Ishikawa (cell line): ENCODE measurements at regions not wholly inside any gene's neighbourhood (a gene's known extent, or its start where the extent isn't known, plus 50 kb on each side); places are given as distances from the start of the nearest gene placed in this dataset.

ENCODE experiments used
- CEBPB ChIP-seq: IDR thresholded peaks from 2 replicates; pipeline ENCODE4 v1.6.1; 2012
- CREB1 ChIP-seq: IDR thresholded peaks from 2 replicates; pipeline ENCODE4 v1.6.1; 2012; ENCODE audit warnings: low read depth
- EGR1 ChIP-seq: IDR thresholded peaks from 2 replicates; pipeline ENCODE4 v1.6.1; 2012
- EP300 ChIP-seq: IDR thresholded peaks from 2 replicates; pipeline ENCODE4 v1.6.1; 2012; ENCODE audit warnings: borderline replicate concordance
- FOXM1 ChIP-seq: IDR thresholded peaks from 2 replicates; pipeline ENCODE4 v1.6.1; 2012; ENCODE audit warnings: low read depth, borderline replicate concordance
- MAX ChIP-seq: IDR thresholded peaks from 2 replicates; pipeline ENCODE4 v1.6.1; 2012
- NFIC ChIP-seq: IDR thresholded peaks from 2 replicates; pipeline ENCODE4 v1.6.1; 2012
- RAD21 ChIP-seq: IDR thresholded peaks from 2 replicates; pipeline ENCODE4 v1.6.1; 2012; ENCODE audit warnings: low read depth
- REST ChIP-seq: IDR thresholded peaks from 2 replicates; pipeline ENCODE4 v1.6.1; 2012; ENCODE audit warnings: low read depth, mild to moderate bottlenecking
- TAF1 ChIP-seq: IDR thresholded peaks from 2 replicates; pipeline ENCODE4 v1.6.1; 2012; ENCODE audit warnings: low read depth, mild to moderate bottlenecking
- TCF12 ChIP-seq: IDR thresholded peaks from 2 replicates; pipeline ENCODE4 v1.6.1; 2012; ENCODE audit warnings: low read depth
- TEAD4 ChIP-seq: IDR thresholded peaks from 2 replicates; pipeline ENCODE4 v1.6.1; 2012
- YY1 ChIP-seq: IDR thresholded peaks from 2 replicates; pipeline ENCODE4 v1.6.1; 2012; ENCODE audit warnings: low read depth
- ZBTB7A ChIP-seq: IDR thresholded peaks from 2 replicates; pipeline ENCODE4 v1.6.1; 2012; ENCODE audit warnings: low read depth
- TF ChIP-seq, protein P1 (sequence below): IDR thresholded peaks from 2 replicates; pipeline ENCODE4 v1.6.1; 2012

DNA sequence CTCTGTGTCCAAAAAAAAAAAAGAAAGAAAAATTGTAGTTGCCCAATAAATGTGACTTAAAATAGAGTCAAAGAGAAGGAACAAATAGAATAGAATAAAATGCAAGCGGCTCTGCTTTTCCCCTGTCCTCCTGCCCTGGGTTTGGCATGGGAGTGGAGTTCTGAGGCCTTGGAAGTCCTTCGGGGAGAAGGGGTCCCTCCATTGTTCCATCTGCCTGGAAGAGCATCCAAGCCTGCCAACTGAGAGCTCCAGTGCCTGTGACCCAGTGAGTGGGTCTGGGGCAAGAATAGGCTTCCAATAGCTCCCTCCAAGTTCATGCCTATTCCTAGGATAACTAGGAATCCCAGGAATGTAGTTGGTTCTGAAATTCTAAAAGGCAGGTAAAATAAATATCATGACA is 321.4 kb downstream of the MYCN start:
- TF ChIP-seq REST (no peak), YY1 (no peak), ZBTB7A (no peak), MAX (no peak), TEAD4 (no peak), CEBPB (no peak), TCF12 (no peak), NFIC (no peak), FOXM1 (no peak), RAD21 (no peak), TAF1 (no peak), EP300 (no peak), CREB1 (no peak)
- TF ChIP-seq, protein P1, sequence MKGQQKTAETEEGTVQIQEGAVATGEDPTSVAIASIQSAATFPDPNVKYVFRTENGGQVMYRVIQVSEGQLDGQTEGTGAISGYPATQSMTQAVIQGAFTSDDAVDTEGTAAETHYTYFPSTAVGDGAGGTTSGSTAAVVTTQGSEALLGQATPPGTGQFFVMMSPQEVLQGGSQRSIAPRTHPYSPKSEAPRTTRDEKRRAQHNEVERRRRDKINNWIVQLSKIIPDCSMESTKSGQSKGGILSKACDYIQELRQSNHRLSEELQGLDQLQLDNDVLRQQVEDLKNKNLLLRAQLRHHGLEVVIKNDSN, result no peak

DNA sequence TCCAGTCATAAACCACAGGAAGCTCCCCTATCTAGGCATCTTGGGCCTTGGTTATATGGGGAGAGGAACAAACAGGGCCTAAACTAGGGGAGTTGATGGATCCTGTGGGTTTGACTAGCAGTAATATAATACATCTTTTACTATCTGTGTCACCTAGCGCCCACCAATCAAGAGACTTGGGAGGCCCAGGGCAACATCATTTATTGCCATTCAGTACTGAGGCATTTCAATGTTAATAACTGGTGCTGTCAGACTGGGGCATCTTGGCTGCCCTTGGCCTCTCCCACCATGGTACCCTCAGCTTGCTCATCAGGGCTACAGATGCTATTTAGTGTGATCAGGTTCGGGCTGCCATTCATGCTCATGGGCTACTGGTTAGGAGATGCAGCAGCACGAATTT is 320.7 kb downstream of the MYCN start:
- no peak for TF ChIP-seq ZBTB7A
- TF ChIP-seq RAD21, result no peak
- TF ChIP-seq TAF1, result no peak
- no peak for TF ChIP-seq MAX
- TF ChIP-seq REST, result no peak
- TF ChIP-seq NFIC, result no peak
- TF ChIP-seq CREB1, result no peak
- TF ChIP-seq FOXM1, result no peak
- TF ChIP-seq TEAD4, result no peak
- TF ChIP-seq EGR1, result no peak
- no peak for TF ChIP-seq EP300
- no peak for TF ChIP-seq CEBPB
- TF ChIP-seq, protein P1, result no peak
- TF ChIP-seq YY1, result no peak
- TF ChIP-seq TCF12, result no peak

GRCh38 chr2:16260041-16260830 is 319.9 kb downstream of the MYCN start:
- no peak for TF ChIP-seq TAF1

GRCh38 chr2:16259010-16259409 is 318.7 kb downstream of the MYCN start:
- TF ChIP-seq TCF12, result no peak
- no peak for TF ChIP-seq TAF1
- TF ChIP-seq, protein P1, result no peak
- TF ChIP-seq EP300, result no peak
- TF ChIP-seq RAD21, result no peak
- TF ChIP-seq MAX, result no peak
- no peak for TF ChIP-seq EGR1
- no peak for TF ChIP-seq TEAD4

- no peak for TF ChIP-seq FOXM1
- TF ChIP-seq EGR1, result no peak
- no peak for TF ChIP-seq TCF12
- TF ChIP-seq CREB1, result no peak
- TF ChIP-seq RAD21, result no peak
- no peak for TF ChIP-seq REST
- TF ChIP-seq, protein P1, result no peak
- no peak for TF ChIP-seq ZBTB7A
- TF ChIP-seq MAX, result no peak
- TF ChIP-seq TEAD4, result no peak
- no peak for TF ChIP-seq NFIC
- no peak for TF ChIP-seq CEBPB
- no peak for TF ChIP-seq EP300
- TF ChIP-seq TAF1, result no peak
- no peak for TF ChIP-seq YY1
Observed at GRCh38 chr2:16258350-16258749, 318.0 kb downstream of the MYCN start.
